DMS153 treated with DMSO at 0.1 percent for 48 hours (cell line): ENCODE measurements at regions not wholly inside any gene's neighbourhood (a gene's known extent, or its start where the extent isn't known, plus 50 kb on each side); places are given as distances from the start of the nearest gene placed in this dataset.

ENCODE experiments used
- DNase-seq: peaks from one replicate; lab custom pipeline; 2025; ENCODE audit not compliant: unreplicated experiment; lab: John Stamatoyannopoulos, UW

DNA sequence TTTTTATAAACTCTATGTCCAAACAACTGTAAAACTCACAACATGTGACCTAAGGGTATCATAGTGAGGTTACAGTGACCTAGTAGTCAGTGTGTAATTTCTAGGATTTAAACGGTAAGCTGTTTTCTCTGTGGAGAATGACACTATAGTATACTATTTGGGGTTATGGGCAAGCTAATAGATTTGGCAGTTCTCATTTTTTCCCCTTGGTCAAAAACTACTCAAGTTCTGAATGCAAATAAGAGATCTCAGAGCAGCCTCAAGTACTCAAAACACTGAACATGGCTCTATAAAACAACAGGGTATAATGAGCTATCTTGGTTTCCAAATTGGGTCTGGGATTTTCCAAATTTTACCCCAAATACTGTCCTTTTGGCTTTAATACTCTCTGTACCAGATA is 88.5 kb upstream of the HMCN1 start:
- no peak for DNase-seq

DNA sequence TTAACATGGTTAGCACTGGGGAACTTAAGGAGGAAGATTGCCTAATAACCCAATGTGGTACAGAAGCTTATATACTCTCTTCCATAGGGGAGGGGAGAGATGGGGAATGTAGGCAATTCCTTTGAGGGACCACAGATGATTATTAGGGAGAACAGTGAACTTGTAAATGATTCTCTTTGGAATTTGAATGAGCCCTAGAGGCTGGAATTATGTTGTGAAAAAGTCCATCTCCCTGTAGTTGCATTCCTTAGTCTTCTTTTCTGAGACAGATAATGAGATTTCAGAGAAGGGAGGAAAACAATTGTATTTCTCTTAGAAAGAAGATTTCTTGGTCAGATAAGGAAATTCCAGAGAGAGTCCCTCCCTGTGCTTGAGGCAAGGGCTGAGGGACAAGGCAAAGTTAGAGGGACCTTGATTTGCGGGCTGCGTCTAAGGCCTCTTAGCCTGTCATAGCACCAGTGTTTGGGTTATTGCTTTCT is 89.0 kb upstream of the HMCN1 start:
- no peak for DNase-seq

DNA sequence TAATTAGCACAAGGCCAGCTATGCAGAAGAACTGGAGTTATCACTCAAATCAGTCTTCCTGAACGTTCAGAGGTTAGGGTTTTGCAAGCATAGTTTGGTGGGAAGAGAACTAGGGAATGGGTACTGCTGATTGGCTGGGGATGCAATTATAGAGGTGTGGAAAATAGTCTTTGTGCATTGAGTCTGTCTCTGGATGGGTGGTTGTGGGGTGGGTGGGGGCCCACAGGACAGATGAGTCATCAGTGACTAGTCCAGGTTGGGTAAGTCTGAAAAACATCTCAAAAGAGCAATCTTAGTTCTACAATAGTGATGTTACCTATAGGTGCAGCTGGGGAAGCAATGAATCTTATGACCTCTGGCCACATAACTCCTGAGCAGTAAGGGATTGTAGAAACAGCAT is 89.7 kb upstream of the HMCN1 start:
- DNase-seq: no peak

- no peak for DNase-seq
Observed at GRCh38 chr1:185636848-185637247, 97.3 kb upstream of the HMCN1 start.

GRCh38 chr1:185634704-185635103 is 99.5 kb upstream of the HMCN1 start:
- no peak for DNase-seq

GRCh38 chr1:185632659-185633423 is 101.3 kb upstream of the HMCN1 start:
- DNase-seq: no peak

DNA sequence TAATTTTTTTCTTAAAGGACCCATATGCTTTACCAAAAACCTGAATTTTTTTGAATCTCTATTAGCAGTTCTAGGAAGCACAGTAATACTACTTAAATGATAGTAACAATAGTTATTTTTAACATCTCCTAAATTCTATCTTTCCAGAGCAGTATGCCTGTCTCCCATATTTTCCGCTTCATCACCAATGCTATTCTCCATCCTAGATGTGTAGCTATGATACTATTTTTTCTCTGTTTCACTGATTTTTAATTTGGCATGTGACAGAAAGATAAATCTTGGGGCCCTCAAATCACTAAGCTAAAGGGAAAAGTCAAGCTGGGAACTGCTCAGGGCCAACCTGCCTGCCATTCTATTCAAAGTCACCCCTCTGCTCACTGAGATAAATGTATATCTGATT is 102.3 kb upstream of the HMCN1 start:
- DNase-seq: no peak

GRCh38 chr1:185627761-185628501 is 106.3 kb upstream of the HMCN1 start:
- no peak for DNase-seq

DNA sequence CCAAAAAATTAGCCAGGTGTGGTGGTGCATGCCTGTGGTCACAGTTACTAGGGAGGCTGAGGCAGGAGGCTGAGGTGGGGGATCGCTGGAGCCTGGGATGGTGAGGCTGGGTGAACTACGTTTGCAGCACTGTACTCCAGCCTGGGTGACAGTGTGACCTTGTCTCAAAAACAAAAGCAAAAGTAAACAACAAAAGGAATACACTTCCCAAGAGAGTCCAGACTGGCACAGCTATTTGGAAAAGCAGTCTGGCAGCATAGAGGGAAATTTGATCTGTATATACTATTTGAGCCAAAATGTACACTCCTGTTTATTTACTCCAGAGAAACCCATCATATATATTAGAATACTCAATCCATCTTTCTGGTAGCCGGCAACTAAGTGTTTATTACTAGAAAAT is 107.0 kb upstream of the HMCN1 start:
- peak; percentile 24 for DNase-seq

- DNase-seq: no peak
Observed at GRCh38 chr1:185626344-185626743, 107.8 kb upstream of the HMCN1 start.

DNA sequence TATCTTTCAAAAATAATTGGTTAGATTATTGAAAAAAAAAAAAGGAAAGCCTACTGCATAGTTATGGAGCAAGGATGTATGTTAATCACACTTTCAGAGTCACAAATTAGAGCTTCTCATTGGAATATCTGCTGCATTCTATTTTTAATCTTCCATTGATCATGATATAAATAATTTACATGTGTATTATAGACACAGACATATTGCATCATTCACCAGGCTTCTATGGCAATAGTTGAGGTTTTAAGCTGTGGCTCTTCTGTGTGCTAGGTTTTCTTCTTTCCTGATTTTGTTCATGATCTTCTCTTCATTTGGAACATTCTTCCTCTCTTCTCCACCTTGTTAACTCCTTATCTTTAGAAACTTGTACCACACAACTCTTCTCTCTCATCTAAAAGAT is 123.2 kb upstream of the HMCN1 start:
- no peak for DNase-seq

GRCh38 chr1:185608177-185608576 is 126.0 kb upstream of the HMCN1 start:
- no peak for DNase-seq

GRCh38 chr1:185603158-185603557 is 131.0 kb upstream of the HMCN1 start:
- no peak for DNase-seq

DNA sequence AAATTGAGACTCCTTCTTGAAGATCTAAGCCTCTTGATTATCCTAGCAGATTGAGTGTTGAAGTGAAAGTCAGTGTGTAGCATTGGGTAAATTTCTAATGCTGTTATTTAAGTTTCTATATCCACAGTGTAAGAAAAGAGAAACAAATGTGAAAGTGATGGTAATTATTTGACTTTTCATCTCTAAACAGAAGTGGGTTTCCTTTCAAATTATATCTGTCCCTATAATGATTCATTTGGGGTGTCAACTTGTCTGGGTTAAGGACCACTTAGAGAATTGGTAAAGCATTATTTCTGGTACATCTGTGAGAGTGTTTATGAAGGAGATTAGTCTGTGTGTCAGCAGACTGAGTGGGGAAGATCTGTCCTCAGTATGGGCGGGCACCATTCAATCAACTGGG is 133.0 kb upstream of the HMCN1 start:
- DNase-seq: no peak

- no peak for DNase-seq
Observed at GRCh38 chr1:185600641-185601040, 133.6 kb upstream of the HMCN1 start.

- DNase-seq: no peak
Observed at GRCh38 chr1:185598332-185598731, 135.9 kb upstream of the HMCN1 start.

- peak; percentile 46 for DNase-seq
Observed at GRCh38 chr1:185595835-185596667, 138.1 kb upstream of the HMCN1 start.

DNA sequence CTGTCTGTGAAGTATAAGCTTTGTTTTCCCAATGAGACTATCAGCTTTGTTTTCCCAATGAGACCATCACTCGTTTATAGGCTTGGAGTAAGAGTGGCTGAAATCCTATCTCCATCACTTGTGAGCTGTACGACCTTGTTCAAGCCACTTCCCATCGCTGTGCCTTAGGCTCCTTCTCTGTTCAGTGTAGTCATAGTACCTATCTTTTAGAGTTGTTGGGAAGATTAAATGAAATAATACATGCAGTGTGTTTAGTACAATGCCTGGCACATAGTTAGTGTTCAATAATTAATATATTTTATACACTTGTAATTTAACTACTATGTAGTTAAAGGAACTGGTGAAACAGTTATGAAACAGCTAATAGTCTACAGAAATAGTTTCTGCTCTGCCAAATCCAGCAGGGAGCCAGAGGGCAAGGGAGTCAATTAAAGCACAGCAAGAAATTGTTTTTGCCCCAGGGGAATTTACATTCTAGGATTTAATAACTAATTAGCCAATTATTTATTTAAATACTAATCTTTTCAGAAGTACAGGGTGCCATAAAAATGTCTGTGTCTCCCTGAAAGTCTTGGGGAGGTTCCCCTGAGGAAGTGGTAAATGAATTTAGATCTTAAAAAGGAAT is 139.3 kb upstream of the HMCN1 start:
- DNase-seq: no peak

DNA sequence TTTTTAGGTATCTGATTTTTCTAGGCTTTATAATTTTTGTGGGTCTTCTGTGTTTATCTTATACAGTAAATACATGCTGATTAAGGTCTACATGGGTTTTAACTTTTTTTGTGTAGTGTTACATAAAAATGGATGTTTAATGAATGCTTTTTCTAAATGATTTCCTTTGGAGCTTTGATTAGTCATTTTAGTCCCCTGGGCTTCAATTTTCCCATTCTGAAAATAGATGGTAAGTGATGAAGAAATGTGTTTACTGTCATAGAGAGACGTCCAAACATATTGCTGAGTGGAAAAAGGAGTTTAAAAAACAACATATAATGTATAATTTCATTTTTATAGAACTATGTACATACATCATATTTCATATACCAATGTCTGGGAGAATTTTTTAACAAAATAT is 140.9 kb upstream of the HMCN1 start:
- DNase-seq: no peak

DNA sequence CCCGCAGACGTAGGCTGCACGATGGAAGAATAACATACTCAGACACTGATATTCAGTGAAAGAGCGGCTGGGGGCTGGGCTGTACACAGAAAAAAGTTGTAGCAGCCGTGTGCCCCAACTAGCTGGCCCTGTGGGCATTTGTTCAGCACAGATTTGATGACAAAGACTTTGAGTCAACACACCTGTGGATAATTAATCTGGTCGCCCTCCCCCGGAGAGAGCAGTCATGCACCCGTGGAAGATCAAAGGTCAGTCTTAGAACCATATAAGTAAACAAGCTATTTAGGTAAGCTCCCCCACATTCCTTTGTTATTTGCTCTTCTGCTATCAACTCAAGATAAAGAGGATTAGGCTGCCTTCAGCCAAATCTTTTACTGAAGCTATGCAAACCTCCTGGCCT is 148.4 kb upstream of the HMCN1 start:
- no peak for DNase-seq
